ENCODE measurements at regions not wholly inside any gene's neighbourhood (a gene's known extent, or its start where the extent isn't known, plus 50 kb on each side); places are given as distances from the start of the nearest gene placed in this dataset.

DNA sequence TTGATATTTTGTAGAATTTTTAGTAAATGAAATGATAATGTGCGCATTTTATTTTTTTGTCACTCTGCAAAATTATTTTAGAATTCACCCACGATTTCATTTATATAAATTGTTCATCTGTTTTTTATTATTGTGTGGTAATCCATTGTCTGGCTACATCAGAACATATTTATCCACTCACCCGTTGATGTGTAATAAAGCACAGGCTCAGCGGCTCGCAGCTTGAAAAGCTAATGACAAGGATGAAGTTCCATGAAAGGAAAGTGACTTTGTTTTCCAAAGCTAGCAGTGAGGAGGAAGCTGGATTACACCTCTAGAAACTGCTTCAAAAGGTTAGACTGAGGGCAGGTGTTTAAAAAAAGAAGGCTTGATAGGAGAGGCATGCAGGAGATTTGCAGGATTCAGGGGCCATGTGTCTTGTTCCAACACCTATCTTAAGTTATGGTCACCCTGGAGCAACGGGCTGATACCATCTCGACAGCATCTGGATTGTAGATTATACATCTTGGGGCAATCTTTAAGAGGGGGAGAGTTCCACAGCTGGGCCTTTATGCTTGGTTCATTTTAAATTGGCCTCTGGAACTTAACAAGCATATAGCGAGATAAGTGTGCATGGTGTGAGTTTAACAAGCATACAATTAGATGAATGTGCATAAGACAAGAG, 194.1 kb downstream of the TMTC3 start:
- TF ChIP-seq, protein P1, sequence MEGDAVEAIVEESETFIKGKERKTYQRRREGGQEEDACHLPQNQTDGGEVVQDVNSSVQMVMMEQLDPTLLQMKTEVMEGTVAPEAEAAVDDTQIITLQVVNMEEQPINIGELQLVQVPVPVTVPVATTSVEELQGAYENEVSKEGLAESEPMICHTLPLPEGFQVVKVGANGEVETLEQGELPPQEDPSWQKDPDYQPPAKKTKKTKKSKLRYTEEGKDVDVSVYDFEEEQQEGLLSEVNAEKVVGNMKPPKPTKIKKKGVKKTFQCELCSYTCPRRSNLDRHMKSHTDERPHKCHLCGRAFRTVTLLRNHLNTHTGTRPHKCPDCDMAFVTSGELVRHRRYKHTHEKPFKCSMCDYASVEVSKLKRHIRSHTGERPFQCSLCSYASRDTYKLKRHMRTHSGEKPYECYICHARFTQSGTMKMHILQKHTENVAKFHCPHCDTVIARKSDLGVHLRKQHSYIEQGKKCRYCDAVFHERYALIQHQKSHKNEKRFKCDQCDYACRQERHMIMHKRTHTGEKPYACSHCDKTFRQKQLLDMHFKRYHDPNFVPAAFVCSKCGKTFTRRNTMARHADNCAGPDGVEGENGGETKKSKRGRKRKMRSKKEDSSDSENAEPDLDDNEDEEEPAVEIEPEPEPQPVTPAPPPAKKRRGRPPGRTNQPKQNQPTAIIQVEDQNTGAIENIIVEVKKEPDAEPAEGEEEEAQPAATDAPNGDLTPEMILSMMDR (IDR thresholded peaks at IDR 0.05) = no peak
- no peak for TF ChIP-seq POLR2A (IDR thresholded peaks at IDR 0.05)
